ENCODE measurements at regions not wholly inside any gene's neighbourhood (a gene's known extent, or its start where the extent isn't known, plus 50 kb on each side); places are given as distances from the start of the nearest gene placed in this dataset.

DNA sequence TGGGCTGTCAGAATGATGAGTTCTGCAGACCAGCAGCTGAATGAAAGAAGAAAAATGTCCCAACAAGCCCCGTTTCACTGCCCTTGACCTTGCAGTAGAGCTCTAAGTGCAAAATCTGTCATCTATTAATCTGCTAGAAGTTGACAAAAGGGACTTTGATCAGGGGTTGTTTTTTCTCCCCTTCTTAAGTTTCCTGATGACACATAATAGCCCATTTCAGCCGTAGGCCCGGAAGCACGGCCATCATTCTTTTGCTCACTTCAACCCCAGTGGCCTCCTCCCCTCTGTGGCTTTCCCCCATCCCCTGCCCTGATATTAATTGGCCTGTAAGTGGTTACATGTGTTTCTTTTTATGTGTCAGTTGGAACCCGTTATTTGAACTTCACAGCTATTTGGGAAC lies 298.9 kb downstream of the RPLP1 start:
- H3K4me1 ChIP-seq (ENCODE audit: control insufficient read depth, insufficient read depth, low read length), result no peaks in the 10 kb centered on the region
- no peak overlapping the region for H3K9ac ChIP-seq (ENCODE audit: extremely low read depth, low read length, poor library complexity, severe bottlenecking)
- H3K27ac ChIP-seq (ENCODE audit: low read depth, low read length), result no peak overlapping the region
- H3K4me3 Mint-ChIP-seq, result no peak overlapping the region
- peaks cover 5% of the 10 kb centered on the region for H3K27me3 Mint-ChIP-seq (ENCODE audit: insufficient read depth)
- peaks cover 11% of the 10 kb centered on the region for H3K9me3 Mint-ChIP-seq
- H3K4me1 Mint-ChIP-seq, result peaks cover 2% of the 10 kb centered on the region
- H3K9me3 ChIP-seq (ENCODE audit: control insufficient read depth, low read length), result peaks cover 8% of the 10 kb centered on the region
- 81 to 92% methylated on average over 2 to 5 of the region's 5 CpGs for WGBS, 2 experiments (ENCODE audit: insufficient coverage in 1 of 2, insufficient read length in 1 of 2)
- no peak for TF ChIP-seq CTCF (conservative IDR thresholded peaks at IDR 0.05)
- no peak for DNase-seq
- H3K27ac Mint-ChIP-seq, result no peak overlapping the region
- H3K27me3 ChIP-seq (ENCODE audit: control insufficient read depth, insufficient read depth, low read length, poor library complexity, severe bottlenecking), result no peaks in the 10 kb centered on the region
- H3K36me3 ChIP-seq (ENCODE audit: control insufficient read depth, insufficient read depth, low read length), result no peaks in the 10 kb centered on the region
- no peak overlapping the region for H3K4me3 ChIP-seq (ENCODE audit: low read length)
- no peaks in the 10 kb centered on the region for H3K36me3 Mint-ChIP-seq (ENCODE audit: low read depth)

GRCh38 chr15:69753867-69754266 lies 301.2 kb downstream of the RPLP1 start:
- H3K27ac Mint-ChIP-seq, result no peak overlapping the region
- no peak for TF ChIP-seq CTCF (conservative IDR thresholded peaks at IDR 0.05)
- peaks cover 2% of the 10 kb centered on the region for H3K4me1 Mint-ChIP-seq
- peaks cover 8% of the 10 kb centered on the region for H3K9me3 ChIP-seq (ENCODE audit: control insufficient read depth, low read length)
- no peaks in the 10 kb centered on the region for H3K27me3 ChIP-seq (ENCODE audit: control insufficient read depth, insufficient read depth, low read length, poor library complexity, severe bottlenecking)
- H3K36me3 Mint-ChIP-seq (ENCODE audit: low read depth), result no peaks in the 10 kb centered on the region
- H3K9ac ChIP-seq (ENCODE audit: extremely low read depth, low read length, poor library complexity, severe bottlenecking), result no peak overlapping the region
- no peaks in the 10 kb centered on the region for H3K36me3 ChIP-seq (ENCODE audit: control insufficient read depth, insufficient read depth, low read length)
- H3K27me3 Mint-ChIP-seq (ENCODE audit: insufficient read depth), result peaks cover 5% of the 10 kb centered on the region
- no peaks in the 10 kb centered on the region for H3K4me1 ChIP-seq (ENCODE audit: control insufficient read depth, insufficient read depth, low read length)
- no peak overlapping the region for H3K4me3 Mint-ChIP-seq
- peaks cover 11% of the 10 kb centered on the region for H3K9me3 Mint-ChIP-seq
- H3K4me3 ChIP-seq (ENCODE audit: low read length), result no peak overlapping the region
- no peak for DNase-seq
- 95% methylated on average over 1 of the region's 1 CpG; no CpG with 5 or more reads in 1 of the 2 experiments for WGBS, 2 experiments (ENCODE audit: insufficient coverage in 1 of 2, insufficient read length in 1 of 2)
- no peak overlapping the region for H3K27ac ChIP-seq (ENCODE audit: low read depth, low read length)

DNA sequence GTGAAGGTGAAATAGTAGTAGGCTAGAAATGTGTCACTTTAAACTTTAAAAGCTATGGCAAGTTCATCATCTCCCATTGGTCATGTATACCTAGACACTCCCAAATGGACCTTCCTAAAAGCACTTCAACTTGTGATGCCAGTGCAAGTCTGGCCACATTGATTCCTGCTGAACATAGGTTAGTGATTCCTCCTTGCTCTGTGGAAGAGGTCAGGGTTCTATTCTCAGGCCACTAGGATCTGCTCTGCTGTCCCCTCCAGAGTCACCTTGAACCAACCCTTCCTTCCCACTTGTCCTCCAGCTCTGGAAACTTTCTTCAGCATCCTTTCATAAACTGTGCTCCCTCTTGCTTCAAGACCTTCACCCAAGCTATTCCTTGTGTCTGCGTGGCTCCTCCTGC lies 301.7 kb downstream of the RPLP1 start:
- Mint-ChIP-seq H3K36me3 (ENCODE audit: low read depth) (no peaks in the 10 kb centered on the region), H3K27me3 (ENCODE audit: insufficient read depth) (peaks cover 5% of the 10 kb centered on the region), H3K27ac (no peak overlapping the region), H3K9me3 (peaks cover 11% of the 10 kb centered on the region), H3K4me3 (no peak overlapping the region), H3K4me1 (peaks cover 2% of the 10 kb centered on the region)
- 90% methylated on average over 1 of the region's 1 CpG; no CpG with 5 or more reads in 1 of the 2 experiments for WGBS, 2 experiments (ENCODE audit: insufficient coverage in 1 of 2, insufficient read length in 1 of 2)
- Histone ChIP-seq H3K9me3 (ENCODE audit: control insufficient read depth, low read length) (peaks cover 8% of the 10 kb centered on the region), H3K27ac (ENCODE audit: low read depth, low read length) (no peak overlapping the region), H3K36me3 (ENCODE audit: control insufficient read depth, insufficient read depth, low read length) (no peaks in the 10 kb centered on the region), H3K9ac (ENCODE audit: extremely low read depth, low read length, poor library complexity, severe bottlenecking) (no peak overlapping the region), H3K27me3 (ENCODE audit: control insufficient read depth, insufficient read depth, low read length, poor library complexity, severe bottlenecking) (no peaks in the 10 kb centered on the region), H3K4me1 (ENCODE audit: control insufficient read depth, insufficient read depth, low read length) (no peaks in the 10 kb centered on the region), H3K4me3 (ENCODE audit: low read length) (no peak overlapping the region)
- no peak for DNase-seq
- no peak for TF ChIP-seq CTCF (conservative IDR thresholded peaks at IDR 0.05)

Measured in endodermal cell (in vitro differentiated cells).